A673 (cell line): ENCODE measurements at regions not wholly inside any gene's neighbourhood (a gene's known extent, or its start where the extent isn't known, plus 50 kb on each side); places are given as distances from the start of the nearest gene placed in this dataset.

Experiments used
- BruUV-seq: library from RNA; stranded (reverse); fragments of 400-500 nt; replicated peaks from 2 replicates; lab custom pipeline; 2021; lab: Mats Ljungman, UMichigan
- CTCF ChIA-PET: fragments of 300-600 bp; sonication (Branson Sonifier 250); formaldehyde crosslinking; loops from one replicate; lab custom pipeline; 2022; ENCODE audit warnings: antibody characterized with exemption; lab: Charles Lee
- POLR2A ChIA-PET: fragments of 300-600 bp; sonication (Branson Sonifier 250); formaldehyde crosslinking; loops from one replicate; lab custom pipeline; 2022; ENCODE audit warnings: antibody characterized with exemption; ENCODE audit not compliant: low non-redundant PET; lab: Charles Lee
- DNase-seq: peaks from one replicate; pipeline ENCODE4 v3.0.0-alpha.2; 2015; ENCODE audit warnings: low spot score
- H3K27ac ChIP-seq: fragments of 200-600 bp; sonication (generic); 2 replicates; pipeline ENCODE4 v1.5.1; 2016; ENCODE audit warnings: mixed run types, low read depth, mild to moderate bottlenecking, mixed read lengths, antibody characterized with exemption, low read length; ENCODE audit not compliant: poor library complexity, severe bottlenecking
- H3K27me3 ChIP-seq: fragments of 200-600 bp; sonication (generic); replicated peaks from 2 replicates; pipeline ENCODE4 v1.6.1; 2017; ENCODE audit warnings: mixed run types, low read depth, mild to moderate bottlenecking, mixed read lengths, antibody characterized with exemption, low read length; ENCODE audit not compliant: insufficient read depth, poor library complexity
- H3K36me3 ChIP-seq: fragments of 200-600 bp; sonication (generic); 2 replicates; pipeline ENCODE4 v1.6.1; 2016; ENCODE audit warnings: mixed run types, mild to moderate bottlenecking, mixed read lengths, antibody characterized with exemption, low read length; ENCODE audit not compliant: insufficient read depth, poor library complexity, severe bottlenecking
- H3K4me1 ChIP-seq: fragments of 200-600 bp; sonication (generic); 2 replicates; pipeline ENCODE4 v1.6.1; 2017; ENCODE audit warnings: mixed run types, mild to moderate bottlenecking, mixed read lengths, antibody characterized with exemption, low read length; ENCODE audit not compliant: insufficient read depth, poor library complexity, severe bottlenecking
- H3K4me3 ChIP-seq: fragments of 200-600 bp; sonication (generic); 2 replicates; pipeline ENCODE4 v1.5.1; 2016; ENCODE audit warnings: low read depth, mixed run types, mild to moderate bottlenecking, mixed read lengths, low read length; ENCODE audit not compliant: poor library complexity, severe bottlenecking
- H3K9me3 ChIP-seq: fragments of 200-600 bp; sonication (generic); 2 replicates; pipeline ENCODE4 v1.6.1; 2016; ENCODE audit warnings: mixed run types, low read depth, mild to moderate bottlenecking, mixed read lengths, antibody characterized with exemption, low read length; ENCODE audit not compliant: poor library complexity, severe bottlenecking
- EZH2 ChIP-seq: fragments of 200-600 bp; sonication (generic); IDR thresholded peaks from 2 replicates; pipeline ENCODE4 v1.6.1; 2017; ENCODE audit warnings: borderline replicate concordance, low read depth, mild to moderate bottlenecking, mixed read lengths, antibody characterized with exemption, low read length; ENCODE audit not compliant: poor library complexity, severe bottlenecking
- intact Hi-C: fragments of 100-400 bp; cut with micrococcal nuclease; formaldehyde crosslinking; loops from one replicate; pipeline ENCODE4 v1.10.0; 2022; ENCODE audit not compliant: unreplicated experiment
- TF ChIP-seq, protein P1 (sequence below): fragments of 300-800, 200-600 bp; sonication (generic); conservative IDR thresholded peaks from 2 replicates; pipeline ENCODE4 v1.5.1; 2017; ENCODE audit warnings: low read depth, mild to moderate bottlenecking, antibody characterized with exemption, low read length, moderate library complexity, mixed read lengths

DNA sequence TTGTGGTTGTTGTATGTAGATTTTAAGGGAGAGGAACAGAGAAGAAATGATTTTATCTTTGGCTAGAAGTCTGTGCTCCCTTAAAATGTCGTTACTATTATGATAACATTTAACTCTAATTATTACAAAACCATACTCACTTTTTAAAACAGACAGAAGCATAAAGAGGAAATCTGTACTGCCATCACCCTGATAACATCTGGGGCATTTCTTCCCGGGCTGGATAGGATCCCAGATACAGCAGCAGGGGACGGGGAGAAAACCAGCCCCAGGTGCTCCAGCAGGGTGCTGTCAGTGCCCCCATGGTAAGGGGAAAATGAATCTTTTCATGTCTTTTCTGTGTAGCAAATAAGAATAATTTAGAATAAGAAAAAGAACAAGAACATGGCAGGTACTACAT lies 139.4 kb upstream of the IRX6 start:
- POLR2A ChIA-PET: no interaction called here

DNA sequence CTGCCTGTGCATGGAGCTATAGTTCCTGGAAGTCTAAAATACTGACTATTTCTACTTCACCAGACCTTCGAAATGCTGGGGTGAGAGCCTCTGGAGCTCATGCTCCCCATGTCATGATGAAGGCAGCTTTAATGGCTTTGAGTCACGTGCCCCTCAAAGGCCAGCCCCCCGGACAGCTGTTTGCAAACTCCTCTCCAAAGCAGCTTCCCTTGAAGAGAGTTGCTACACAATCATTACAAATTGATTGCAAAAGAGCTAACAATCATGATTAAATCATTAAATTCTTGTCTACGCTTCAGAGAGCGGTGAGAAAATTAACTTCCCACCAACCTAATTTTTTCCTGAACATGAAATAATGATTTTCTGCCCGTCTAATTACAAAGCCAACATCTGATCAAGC lies 134.8 kb upstream of the IRX6 start:
- POLR2A ChIA-PET: interaction anchor here (0.6 kb wide), 1 partner anchor 435 kb away, joined by 3 read pairs; no protein-coding TSS in a partner anchor
- H3K27me3 ChIP-seq: peaks cover 34% of the 10 kb centered on the region

More for the DNA sequence above, 139.4 kb upstream of the IRX6 start:
- Histone ChIP-seq H3K9me3 (no peaks in the 10 kb centered on the region), H3K27me3 (peaks cover 36% of the 10 kb centered on the region), H3K4me3 (no peak overlapping the region), H3K36me3 (no peaks in the 10 kb centered on the region), H3K27ac (no peak overlapping the region), H3K4me1 (no peaks in the 10 kb centered on the region)
- intact Hi-C loops: no loop called here
- no peak for DNase-seq
- CTCF ChIA-PET: no interaction called here
- no peak for TF ChIP-seq EZH2
- TF ChIP-seq, protein P1, sequence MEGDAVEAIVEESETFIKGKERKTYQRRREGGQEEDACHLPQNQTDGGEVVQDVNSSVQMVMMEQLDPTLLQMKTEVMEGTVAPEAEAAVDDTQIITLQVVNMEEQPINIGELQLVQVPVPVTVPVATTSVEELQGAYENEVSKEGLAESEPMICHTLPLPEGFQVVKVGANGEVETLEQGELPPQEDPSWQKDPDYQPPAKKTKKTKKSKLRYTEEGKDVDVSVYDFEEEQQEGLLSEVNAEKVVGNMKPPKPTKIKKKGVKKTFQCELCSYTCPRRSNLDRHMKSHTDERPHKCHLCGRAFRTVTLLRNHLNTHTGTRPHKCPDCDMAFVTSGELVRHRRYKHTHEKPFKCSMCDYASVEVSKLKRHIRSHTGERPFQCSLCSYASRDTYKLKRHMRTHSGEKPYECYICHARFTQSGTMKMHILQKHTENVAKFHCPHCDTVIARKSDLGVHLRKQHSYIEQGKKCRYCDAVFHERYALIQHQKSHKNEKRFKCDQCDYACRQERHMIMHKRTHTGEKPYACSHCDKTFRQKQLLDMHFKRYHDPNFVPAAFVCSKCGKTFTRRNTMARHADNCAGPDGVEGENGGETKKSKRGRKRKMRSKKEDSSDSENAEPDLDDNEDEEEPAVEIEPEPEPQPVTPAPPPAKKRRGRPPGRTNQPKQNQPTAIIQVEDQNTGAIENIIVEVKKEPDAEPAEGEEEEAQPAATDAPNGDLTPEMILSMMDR: no peak
- BruUV-seq: no TSS peak

DNA sequence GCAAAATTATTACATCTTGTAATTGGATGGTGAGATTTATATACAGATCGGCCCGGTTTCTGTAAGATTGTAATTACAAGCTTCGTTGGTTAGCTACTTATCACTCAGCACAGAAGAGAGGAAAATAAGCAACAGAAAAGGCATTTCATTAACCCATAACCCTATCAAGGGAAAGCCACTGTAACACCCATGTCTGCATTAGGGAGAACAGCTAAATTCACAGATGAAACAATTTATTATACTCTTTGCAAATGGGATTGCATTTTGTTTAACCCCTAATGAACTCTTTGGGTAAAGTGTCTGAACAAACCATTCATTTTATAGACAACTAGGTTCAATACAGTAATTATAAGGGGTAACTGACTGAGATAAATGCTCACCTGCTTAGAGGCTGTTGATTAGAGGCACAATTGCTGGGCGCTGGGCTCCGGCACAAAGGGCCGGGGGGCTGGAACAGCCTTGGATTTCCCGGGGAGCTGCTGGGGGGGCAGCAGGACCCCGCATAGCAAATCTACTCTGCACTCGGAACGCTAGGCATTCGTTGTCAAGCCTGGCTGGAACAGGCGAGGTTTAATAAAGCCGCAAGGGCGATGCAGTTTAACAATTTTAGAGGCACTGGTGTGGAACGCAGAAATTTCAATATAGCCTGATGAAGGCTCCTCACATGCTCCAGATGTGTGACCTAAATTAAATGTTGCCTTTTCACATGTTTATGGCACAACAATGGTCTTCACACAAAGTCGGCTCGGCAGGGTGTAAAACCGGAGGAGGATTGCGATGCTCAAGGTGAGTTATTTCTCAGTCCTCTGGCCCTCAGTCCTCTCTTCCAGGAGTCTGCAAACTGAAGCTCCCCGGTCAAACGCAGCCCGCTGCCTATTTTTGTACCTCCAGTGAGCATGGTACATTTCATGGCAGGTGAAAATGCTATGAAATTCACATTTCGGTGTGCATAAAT lies 134.0 kb upstream of the IRX6 start:
- peaks cover 5% of the 10 kb centered on the region for H3K9me3 ChIP-seq
- H3K27me3 ChIP-seq: peaks cover 27% of the 10 kb centered on the region
- H3K27ac ChIP-seq: no peak overlapping the region
- ChIA-PET CTCF (no interaction called here), POLR2A (interaction anchor here (0.7 kb wide), 1 partner anchor 611 kb away, joined by 9 read pairs; no protein-coding TSS in a partner anchor)
- no peaks in the 10 kb centered on the region for H3K4me1 ChIP-seq
- no TSS peak for BruUV-seq
- no peak for TF ChIP-seq EZH2
- TF ChIP-seq, protein P1: no peak
- DNase-seq: no peak
- no peak overlapping the region for H3K4me3 ChIP-seq
- intact Hi-C loops: no loop called here
- H3K36me3 ChIP-seq: no peaks in the 10 kb centered on the region

More for the DNA sequence above, 134.8 kb upstream of the IRX6 start:
- intact Hi-C loops: no loop called here
- CTCF ChIA-PET: no interaction called here
- no TSS peak for BruUV-seq
- TF ChIP-seq EZH2: no peak
- TF ChIP-seq, protein P1: no peak
- H3K36me3 ChIP-seq: no peaks in the 10 kb centered on the region
- peaks cover 5% of the 10 kb centered on the region for H3K9me3 ChIP-seq
- DNase-seq: no peak
- H3K4me3 ChIP-seq: no peak overlapping the region
- no peak overlapping the region for H3K27ac ChIP-seq
- H3K4me1 ChIP-seq: no peaks in the 10 kb centered on the region
